Left lung (tissue), 4 donors: ENCODE measurements at regions not wholly inside any gene's neighbourhood (a gene's known extent, or its start where the extent isn't known, plus 50 kb on each side); places are given as distances from the start of the nearest gene placed in this dataset.

Source experiments
- ATAC-seq: fragments of 200-7000 bp; cut with Tn5 transposase; one replicate; pipeline ENCODE4 v1.9.1; 2020; ENCODE audit warnings: moderate library complexity
- DNase-seq, 4 donors: peaks; one replicate each; pipeline ENCODE4 v3.0.0-alpha.2; 2013 to 2020
- H3K27ac ChIP-seq, 2 donors: fragments of 200-600 bp; sonication (generic) in 1 of 2; one replicate each; pipeline versions ENCODE4 v1.5.0 to v1.8.0; 2020 to 2021
- H3K27me3 ChIP-seq, 2 donors: fragments of 200-600 bp; sonication (generic) in 1 of 2; one replicate each; pipeline versions ENCODE4 v1.5.0 to v1.8.0; 2020 to 2021
- H3K36me3 ChIP-seq, 2 donors: fragments of 200-600 bp; sonication (generic) in 1 of 2; one replicate each; pipeline versions ENCODE4 v1.5.0 to v1.8.0; 2020 to 2021
- H3K4me1 ChIP-seq, 2 donors: fragments of 200-600 bp; one replicate each; pipeline ENCODE4 v1.8.0; 2021
- H3K4me3 ChIP-seq, 2 donors: fragments of 200-600 bp; sonication (generic) in 1 of 2; one replicate each; pipeline versions ENCODE4 v1.5.0 to v1.8.0; 2020 to 2021; ENCODE audit warnings: mild to moderate bottlenecking in 1 of 2
- H3K9me3 ChIP-seq, 2 donors: fragments of 200-600 bp; sonication (generic) in 1 of 2; one replicate each; pipeline versions ENCODE4 v1.5.0 to v1.8.0; 2020 to 2021
- CTCF ChIP-seq, 2 donors: fragments of 200-600 bp; sonication (generic) in 1 of 2; IDR thresholded peaks; one replicate each; pipeline versions ENCODE4 v1.5.0 to v1.8.0; 2021; ENCODE audit warnings: antibody characterized with exemption in 2 of 2
- intact Hi-C, 2 donors: fragments of 100-400 bp; cut with DNase I; formaldehyde crosslinking; loops; one replicate each; pipeline versions ENCODE4 v1.11.2 to v1.14.2; 2022
- donor health status: DM: no; HTN: yes; CAD: no.
- donor health status: DM: no; HTN: no; CAD: no.

DNA sequence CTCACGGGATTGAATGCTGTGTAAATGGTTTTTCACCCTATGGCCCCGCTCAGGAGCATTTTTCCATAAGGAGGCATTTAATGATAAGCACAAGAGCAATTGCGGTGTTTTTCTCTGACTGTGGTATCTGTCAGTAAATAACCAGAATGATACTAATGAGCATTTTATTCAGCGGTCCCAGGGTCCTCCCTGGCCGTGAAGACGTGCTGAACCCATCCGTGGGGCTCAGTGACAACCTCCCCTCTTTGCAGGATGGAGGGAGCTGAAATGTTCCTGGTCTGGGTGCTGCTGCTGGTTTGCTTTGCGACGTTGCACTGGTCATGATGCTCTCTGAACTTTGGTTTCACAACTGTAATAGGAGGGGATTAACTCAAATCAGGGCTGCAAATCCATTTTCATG, 625.6 kb downstream of the AACS start:
- H3K27me3 ChIP-seq, result no peaks in the 10 kb centered on the region
- no peaks in the 10 kb centered on the region for H3K4me1 ChIP-seq
- H3K4me3 ChIP-seq, result no peak overlapping the region
- H3K27ac ChIP-seq, result no peak overlapping the region
- DNase-seq (no peak), ATAC-seq (no peak)
- H3K9me3 ChIP-seq, result no peaks in the 10 kb centered on the region
- no peaks in the 10 kb centered on the region for H3K36me3 ChIP-seq
- intact Hi-C loops, result no loop called here
- TF ChIP-seq CTCF (IDR thresholded peaks at IDR 0.05), result no peak

DNA sequence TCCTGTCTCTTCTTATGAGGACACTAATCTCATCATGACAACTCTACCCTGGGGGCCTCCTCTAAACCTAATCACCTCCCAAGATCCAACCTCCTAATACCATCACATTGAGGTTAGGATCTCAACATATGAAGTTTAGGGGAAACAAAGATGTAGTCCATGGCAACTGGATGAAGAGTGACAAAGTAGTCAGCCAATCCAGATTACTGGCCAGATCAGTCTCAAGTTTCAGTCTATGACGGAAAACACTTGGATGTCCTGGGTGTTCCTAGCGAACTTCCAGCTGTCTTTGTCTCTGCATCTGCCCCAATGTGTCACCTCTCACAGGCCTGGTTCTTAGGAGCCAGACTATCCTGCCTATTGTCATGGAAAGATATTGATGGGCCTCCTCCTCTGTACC, 630.8 kb downstream of the AACS start:
- Histone ChIP-seq H3K27ac (no peak overlapping the region), H3K36me3 (no peaks in the 10 kb centered on the region), H3K4me1 (no peaks in the 10 kb centered on the region), H3K4me3 (no peak overlapping the region), H3K27me3 (no peaks in the 10 kb centered on the region), H3K9me3 (no peaks in the 10 kb centered on the region)
- no peak for TF ChIP-seq CTCF (IDR thresholded peaks at IDR 0.05)
- DNase-seq (peak in 2 of 4 donors; percentile 62 to 76), ATAC-seq (peak; percentile 47)
- intact Hi-C loops, result no loop called here

GRCh38 chr12:125704803-125705202, 639.6 kb downstream of the AACS start:
- Histone ChIP-seq H3K4me1 (no peaks in the 10 kb centered on the region), H3K4me3 (no peak overlapping the region), H3K36me3 (no peaks in the 10 kb centered on the region), H3K27me3 (no peaks in the 10 kb centered on the region), H3K9me3 (no peaks in the 10 kb centered on the region), H3K27ac (no peak overlapping the region)
- TF ChIP-seq CTCF (IDR thresholded peaks at IDR 0.05), result no peak
- ATAC-seq (no peak), DNase-seq (no peak)
- intact Hi-C loops, result no loop called here

- intact Hi-C loops, result no loop called here
- no peaks in the 10 kb centered on the region for H3K36me3 ChIP-seq
- H3K4me3 ChIP-seq, result no peak overlapping the region
- no peak overlapping the region for H3K27ac ChIP-seq
- H3K27me3 ChIP-seq, result no peaks in the 10 kb centered on the region
- H3K9me3 ChIP-seq, result peaks cover 0 to 33% of the 10 kb centered on the region in 2 donors
- no peak for ATAC-seq
- DNase-seq, result no peak
- TF ChIP-seq CTCF (IDR thresholded peaks at IDR 0.05), result no peak
- H3K4me1 ChIP-seq, result no peaks in the 10 kb centered on the region
These were observed 655.7 kb downstream of the AACS start for GRCh38 chr12:125720961-125721360.

GRCh38 chr12:125734137-125734536, 668.9 kb downstream of the AACS start:
- no peak for DNase-seq
- H3K27me3 ChIP-seq, result no peaks in the 10 kb centered on the region
- intact Hi-C loops, result no loop called here
- no peak for TF ChIP-seq CTCF (IDR thresholded peaks at IDR 0.05)
- no peak for ATAC-seq
- H3K9me3 ChIP-seq, result peaks cover 0 to 35% of the 10 kb centered on the region in 2 donors
- no peak overlapping the region for H3K4me3 ChIP-seq
- no peaks in the 10 kb centered on the region for H3K4me1 ChIP-seq
- H3K27ac ChIP-seq, result no peak overlapping the region
- H3K36me3 ChIP-seq, result no peaks in the 10 kb centered on the region
